SK-N-SH (cell line): ENCODE measurements at regions not wholly inside any gene's neighbourhood (a gene's known extent, or its start where the extent isn't known, plus 50 kb on each side); places are given as distances from the start of the nearest gene placed in this dataset.
"Not testable (repeated sequence)": the region's sequence is repeated elsewhere in the genome, so short reads cannot be mapped to it uniquely, and the experiment has no call there.

Experiments
- CTCF ChIA-PET: fragments of 300-600, 350-600 bp; formaldehyde crosslinking; extraction: SDS; loops from one replicate; lab custom pipeline; 2021; lab: Yijun Ruan, JAX
- POLR2A ChIA-PET: fragments of 350-600 bp; sonication (Branson Sonifier 250); formaldehyde crosslinking; extraction: SDS; loops from one replicate; lab custom pipeline; 2020; ENCODE audit warnings: antibody characterized with exemption, inconsistent platforms; lab: Yijun Ruan, JAX
- DNase-seq: peaks from one replicate; pipeline ENCODE4 v3.0.0; 2012
- H2AFZ ChIP-seq: fragments of 200-600 bp; sonication (generic); 2 replicates; pipeline ENCODE4 v1.8.1; 2016; ENCODE audit warnings: antibody characterized with exemption, mild to moderate bottlenecking, low read depth
- H3F3A ChIP-seq: fragments of 200-600 bp; sonication (generic); replicated peaks from 2 replicates; pipeline ENCODE3; 2016; ENCODE audit warnings: antibody characterized with exemption, mild to moderate bottlenecking; ENCODE audit not compliant: insufficient read depth
- H3K27ac ChIP-seq, 2 experiments: fragments of 200-500 bp in 1 of 2; fragments of 200-600 bp in 1 of 2; sonication (Bioruptor generic) in 1 of 2; sonication (generic), shearing (Covaris generic) in 1 of 2; 2 replicates each; pipeline versions ENCODE4 v1.5.1 to v1.6.1; 2014 to 2016; ENCODE audit warnings: low read depth in 2 of 2, inconsistent platforms in 1 of 2, low read length in 1 of 2, mild to moderate bottlenecking in 1 of 2, mixed read lengths in 1 of 2
- H3K27me3 ChIP-seq: fragments of 200-600 bp; sonication (generic), shearing (Covaris generic); 2 replicates; pipeline ENCODE4 v1.6.1; 2016; ENCODE audit warnings: mixed run types; ENCODE audit not compliant: insufficient read depth
- H3K36me3 ChIP-seq, 2 experiments: fragments of 200-500 bp in 1 of 2; fragments of 200-600 bp in 1 of 2; sonication (Bioruptor generic) in 1 of 2; sonication (generic) in 1 of 2; replicated peaks in 1 of 2; 2 replicates each; pipeline versions ENCODE3 to v1.5.1; 2014 to 2016; ENCODE audit warnings: low read length in 1 of 2, mild to moderate bottlenecking in 1 of 2; ENCODE audit not compliant: insufficient read depth in 2 of 2, control insufficient read depth in 1 of 2
- H3K4me1 ChIP-seq, 2 experiments: fragments of 200-500 bp in 1 of 2; fragments of 200-600 bp in 1 of 2; sonication (Bioruptor generic) in 1 of 2; sonication (generic), shearing (Covaris generic) in 1 of 2; 2 replicates each; pipeline versions ENCODE4 v1.5.1 to v1.6.1; 2014 to 2016; ENCODE audit warnings: low read depth in 1 of 2, low read length in 1 of 2, mixed run types in 1 of 2; ENCODE audit not compliant: insufficient read depth in 2 of 2, control insufficient read depth in 1 of 2
- H3K4me2 ChIP-seq: fragments of 200-600 bp; sonication (generic), shearing (Covaris generic); 2 replicates; pipeline ENCODE4 v1.6.1; 2017; ENCODE audit warnings: mixed run types
- H3K4me3 ChIP-seq, 2 experiments: fragments of 200-500 bp in 1 of 2; fragments of 200-600 bp in 1 of 2; sonication (Bioruptor generic) in 1 of 2; sonication (generic), shearing (Covaris generic) in 1 of 2; 2 replicates each; pipeline versions ENCODE4 v1.5.1 to v1.8.1; 2014 to 2016; ENCODE audit warnings: low read depth in 2 of 2, inconsistent platforms in 1 of 2, low read length in 1 of 2, mild to moderate bottlenecking in 1 of 2, mixed read lengths in 1 of 2, moderate library complexity in 1 of 2
- H3K79me2 ChIP-seq: fragments of 200-600 bp; sonication (generic); 2 replicates; pipeline ENCODE4 v1.8.1; 2017; ENCODE audit warnings: mild to moderate bottlenecking; ENCODE audit not compliant: insufficient read depth
- H3K9ac ChIP-seq: fragments of 200-600 bp; sonication (generic); 2 replicates; pipeline ENCODE4 v1.6.1; 2017; ENCODE audit warnings: mixed run types
- H3K9me2 ChIP-seq: fragments of 200-600 bp; sonication (generic); 2 replicates; pipeline ENCODE4 v1.6.1; 2017; ENCODE audit warnings: mixed run types
- H3K9me3 ChIP-seq: fragments of 200-600 bp; sonication (generic); 2 replicates; pipeline ENCODE4 v1.6.1; 2017; ENCODE audit warnings: mixed run types, mild to moderate bottlenecking, moderate library complexity
- H4K20me1 ChIP-seq: fragments of 200-600 bp; sonication (generic); 2 replicates; pipeline ENCODE4 v1.6.1; 2017; ENCODE audit warnings: mild to moderate bottlenecking, mixed run types; ENCODE audit not compliant: insufficient read depth
- CHD2 ChIP-seq: fragments of 150-350 bp; IDR thresholded peaks from 2 replicates; pipeline ENCODE4 v1.6.1; 2018; ENCODE audit warnings: low read length; ENCODE audit not compliant: partially characterized antibody
- EP300 ChIP-seq, 2 experiments: IDR thresholded peaks; 2 replicates each; pipeline versions ENCODE4 v1.4.0 to v1.6.1; 2012; ENCODE audit warnings: borderline replicate concordance in 1 of 2, low read depth in 1 of 2, low read length in 1 of 2
- EZH2phosphoT487 ChIP-seq: fragments of 200-600 bp; sonication (generic); IDR thresholded peaks from 2 replicates; pipeline ENCODE4 v1.6.1; 2017; ENCODE audit warnings: low read depth, mixed run types, mild to moderate bottlenecking, antibody characterized with exemption, moderate library complexity, borderline replicate concordance
- FOXJ3 ChIP-seq: sonication (generic); formaldehyde crosslinking; IDR thresholded peaks from 2 replicates; pipeline ENCODE4 v1.5.1; 2020; ENCODE audit warnings: mild to moderate bottlenecking, missing genetic modification reagents
- GABPA ChIP-seq: IDR thresholded peaks from 2 replicates; pipeline ENCODE4 v1.4.0; 2012; ENCODE audit warnings: low read depth, mild to moderate bottlenecking
- NFIC ChIP-seq: IDR thresholded peaks from 2 replicates; pipeline ENCODE4 v1.4.0; 2012; ENCODE audit warnings: borderline replicate concordance
- TAF1 ChIP-seq: IDR thresholded peaks from 2 replicates; pipeline ENCODE4 v1.6.1; 2012; ENCODE audit warnings: low read depth, mild to moderate bottlenecking, low read length, moderate library complexity, borderline replicate concordance
- TCF12 ChIP-seq: IDR thresholded peaks from 2 replicates; pipeline ENCODE4 v1.4.0; 2012
- TEAD4 ChIP-seq: IDR thresholded peaks from 2 replicates; pipeline ENCODE4 v1.4.0; 2012; ENCODE audit warnings: mild to moderate bottlenecking, borderline replicate concordance; ENCODE audit not compliant: insufficient read depth
- YY1 ChIP-seq: IDR thresholded peaks from 2 replicates; pipeline ENCODE4 v1.4.0; 2012; ENCODE audit warnings: low read depth, mild to moderate bottlenecking
- WGBS: methylation state at CpG from one replicate; pipeline ENCODE4 v1.1.6; 2017; ENCODE audit warnings: low lambda C conversion rate; 5-methylcytosine and 5-hydroxymethylcytosine counted together
- TF ChIP-seq, protein P1 (sequence below): fragments of 200-600 bp; sonication (generic); IDR thresholded peaks from 2 replicates; pipeline ENCODE4 v1.6.1; 2017; ENCODE audit warnings: antibody characterized with exemption, mild to moderate bottlenecking, moderate library complexity
- TF ChIP-seq, protein P2 (sequence below): fragments of 150-350 bp; IDR thresholded peaks from 2 replicates; pipeline ENCODE4 v1.6.1; 2017; ENCODE audit warnings: antibody characterized with exemption, low read length, low read depth, borderline replicate concordance

DNA sequence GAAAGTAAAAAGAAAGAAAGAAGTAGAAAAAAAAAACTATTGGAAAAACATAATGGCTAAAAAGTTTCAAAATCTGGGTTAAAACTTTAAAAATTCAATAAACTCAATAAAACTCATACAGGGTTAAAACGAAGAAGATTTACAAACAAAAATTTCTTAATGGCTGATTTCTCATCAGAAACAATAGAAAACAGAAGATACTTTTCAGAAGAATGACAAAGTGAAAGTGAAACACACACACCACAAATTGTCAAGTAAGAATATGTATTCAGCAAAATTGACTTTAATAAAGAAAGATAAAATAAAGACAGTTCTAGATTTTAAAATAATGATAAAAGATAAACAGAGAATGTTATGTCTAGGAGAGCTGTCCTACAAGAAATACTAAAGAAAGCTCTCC is 618.9 kb upstream of the GJE1 start:
- peak overlapping the region; percentile 79 for H2AFZ ChIP-seq
- CTCF ChIA-PET: no interaction called here

DNA sequence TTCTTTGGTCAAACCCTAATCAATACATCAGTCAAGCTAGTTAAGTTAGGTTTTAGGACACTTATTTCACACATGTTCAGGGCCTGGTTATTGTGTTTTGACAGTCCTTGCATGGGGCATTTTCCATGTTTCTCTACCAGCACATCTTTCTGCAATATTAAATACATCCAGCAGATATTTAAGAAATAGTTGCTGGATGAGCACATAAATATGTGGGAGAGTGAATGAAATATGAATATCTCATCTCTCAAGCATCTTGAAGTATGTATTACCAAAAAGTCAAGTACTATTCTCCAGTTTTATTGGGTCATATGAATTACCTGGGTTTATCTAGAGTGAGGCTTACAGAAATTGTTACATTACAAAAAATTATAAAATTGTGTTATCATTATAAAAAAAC is 621.9 kb upstream of the GJE1 start:
- no peak overlapping the region for H3K4me2 ChIP-seq
- POLR2A ChIA-PET: no interaction called here
- H3K27ac ChIP-seq: peak overlapping the region; percentile 60 to 64; a peak in 3 of 4 replicates
- no peak overlapping the region for H3K4me3 ChIP-seq
- H3K9ac ChIP-seq: no peak overlapping the region
- H3K27me3 ChIP-seq: no peaks in the 10 kb centered on the region
- TF ChIP-seq TCF12 (0 out of 2 replicates have a peak, but pooled peaks have one; percentile 15), YY1 (no peak)
- H2AFZ ChIP-seq: no peak overlapping the region
- H3K4me1 ChIP-seq: no peaks in the 10 kb centered on the region; a peak in 1 of 4 replicates
- H3K79me2 ChIP-seq: no peaks in the 10 kb centered on the region
- H4K20me1 ChIP-seq: no peaks in the 10 kb centered on the region
- H3K9me2 ChIP-seq: no peaks in the 10 kb centered on the region
- DNase-seq: no peak
- CTCF ChIA-PET: no interaction called here
- peaks cover 6% of the 10 kb centered on the region for H3K9me3 ChIP-seq
- H3F3A ChIP-seq: peaks cover 13% of the 10 kb centered on the region
- peaks cover 0 to 7% of the 10 kb centered on the region in 2 experiments for H3K36me3 ChIP-seq

More for the DNA sequence above, 618.9 kb upstream of the GJE1 start:
- TF ChIP-seq TCF12: no peak
- TF ChIP-seq EZH2phosphoT487: no peak
- TF ChIP-seq CHD2: no peak
- TF ChIP-seq, protein P1, sequence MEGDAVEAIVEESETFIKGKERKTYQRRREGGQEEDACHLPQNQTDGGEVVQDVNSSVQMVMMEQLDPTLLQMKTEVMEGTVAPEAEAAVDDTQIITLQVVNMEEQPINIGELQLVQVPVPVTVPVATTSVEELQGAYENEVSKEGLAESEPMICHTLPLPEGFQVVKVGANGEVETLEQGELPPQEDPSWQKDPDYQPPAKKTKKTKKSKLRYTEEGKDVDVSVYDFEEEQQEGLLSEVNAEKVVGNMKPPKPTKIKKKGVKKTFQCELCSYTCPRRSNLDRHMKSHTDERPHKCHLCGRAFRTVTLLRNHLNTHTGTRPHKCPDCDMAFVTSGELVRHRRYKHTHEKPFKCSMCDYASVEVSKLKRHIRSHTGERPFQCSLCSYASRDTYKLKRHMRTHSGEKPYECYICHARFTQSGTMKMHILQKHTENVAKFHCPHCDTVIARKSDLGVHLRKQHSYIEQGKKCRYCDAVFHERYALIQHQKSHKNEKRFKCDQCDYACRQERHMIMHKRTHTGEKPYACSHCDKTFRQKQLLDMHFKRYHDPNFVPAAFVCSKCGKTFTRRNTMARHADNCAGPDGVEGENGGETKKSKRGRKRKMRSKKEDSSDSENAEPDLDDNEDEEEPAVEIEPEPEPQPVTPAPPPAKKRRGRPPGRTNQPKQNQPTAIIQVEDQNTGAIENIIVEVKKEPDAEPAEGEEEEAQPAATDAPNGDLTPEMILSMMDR: no peak
- no peak for TF ChIP-seq EP300 (IDR thresholded peaks at IDR 0.05; ENCODE audit: borderline replicate concordance in 1 of 2, low read depth in 1 of 2, low read length in 1 of 2)
- TF ChIP-seq, protein P2, sequence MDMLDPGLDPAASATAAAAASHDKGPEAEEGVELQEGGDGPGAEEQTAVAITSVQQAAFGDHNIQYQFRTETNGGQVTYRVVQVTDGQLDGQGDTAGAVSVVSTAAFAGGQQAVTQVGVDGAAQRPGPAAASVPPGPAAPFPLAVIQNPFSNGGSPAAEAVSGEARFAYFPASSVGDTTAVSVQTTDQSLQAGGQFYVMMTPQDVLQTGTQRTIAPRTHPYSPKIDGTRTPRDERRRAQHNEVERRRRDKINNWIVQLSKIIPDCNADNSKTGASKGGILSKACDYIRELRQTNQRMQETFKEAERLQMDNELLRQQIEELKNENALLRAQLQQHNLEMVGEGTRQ: no peak
- TF ChIP-seq FOXJ3: no peak
- no peak for TF ChIP-seq NFIC
- TF ChIP-seq TAF1: no peak
- TF ChIP-seq GABPA: no peak
- TF ChIP-seq TEAD4: no peak
- TF ChIP-seq, all 33 proteins: peak for 0
- 0% methylated on average over 1 of the region's 1 CpG for WGBS
- Histone ChIP-seq H3K79me2 (no peaks in the 10 kb centered on the region), H3F3A (peaks cover 13% of the 10 kb centered on the region), H4K20me1 (no peaks in the 10 kb centered on the region), H3K9me2 (no peaks in the 10 kb centered on the region), H3K27ac (peak overlapping the region; percentile 55 to 60; a peak in 3 of 4 replicates), H3K9ac (peak overlapping the region; percentile 67), H3K27me3 (no peaks in the 10 kb centered on the region), H3K9me3 (no peaks in the 10 kb centered on the region; the same call in 1 of the 2 replicates), H3K4me3 (peak overlapping the region; percentile 35 to 46; a peak in 2 of 4 replicates), H3K4me1 (no peaks in the 10 kb centered on the region; a peak in 1 of 4 replicates), H3K4me2 (peak overlapping the region; percentile 44; the same call in 1 of the 2 replicates), H3K36me3 (no peaks in the 10 kb centered on the region)
- DNase-seq: no peak
- POLR2A ChIA-PET: no interaction called here

DNA sequence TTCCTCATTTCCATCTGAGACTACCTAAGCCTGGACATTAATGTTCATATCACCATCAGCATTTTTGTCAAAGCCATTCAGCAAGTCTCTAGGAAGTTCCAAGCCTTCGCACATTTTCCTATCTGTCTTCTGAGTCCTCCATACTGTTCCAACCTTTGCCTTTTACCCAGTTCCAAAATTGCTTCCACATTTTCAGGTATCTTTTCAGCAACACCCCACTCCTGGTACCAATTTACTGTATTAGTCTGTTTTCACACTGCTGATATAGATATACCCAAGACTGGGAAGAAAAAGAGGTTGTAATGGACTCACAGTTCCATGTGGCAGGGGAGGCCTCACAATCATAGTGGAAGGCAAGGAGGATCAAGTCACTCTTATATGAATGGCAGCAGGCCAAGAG is 626.7 kb upstream of the GJE1 start:
- H3F3A ChIP-seq: peaks cover 10% of the 10 kb centered on the region
- H3K4me3 ChIP-seq, H3K9me2 ChIP-seq, H2AFZ ChIP-seq, H3K79me2 ChIP-seq, H3K4me1 ChIP-seq, H3K27ac ChIP-seq, H3K9ac ChIP-seq, H4K20me1 ChIP-seq, H3K4me2 ChIP-seq, DNase-seq, H3K36me3 ChIP-seq, POLR2A ChIA-PET, H3K27me3 ChIP-seq: not testable (repeated sequence)
- H3K9me3 ChIP-seq: peaks cover 11% of the 10 kb centered on the region
- CTCF ChIA-PET: interaction anchor here (0.6 kb wide), 1 partner anchor 273 kb away, joined by 3 read pairs; no protein-coding TSS in a partner anchor
- WGBS: 16% methylated on average over 1 of the region's 1 CpG

GRCh38 chr6:141504318-141504717 is 628.4 kb upstream of the GJE1 start:
- H3K4me1 ChIP-seq, CTCF ChIA-PET, H2AFZ ChIP-seq, H3K27me3 ChIP-seq, H4K20me1 ChIP-seq, DNase-seq, POLR2A ChIA-PET, H3K27ac ChIP-seq, H3K36me3 ChIP-seq, H3K79me2 ChIP-seq, H3K9ac ChIP-seq, H3K4me3 ChIP-seq, H3K4me2 ChIP-seq, H3K9me2 ChIP-seq: not testable (repeated sequence)
- 67% methylated on average over 1 of the region's 1 CpG for WGBS
- H3F3A ChIP-seq: peaks cover 20% of the 10 kb centered on the region
- peaks cover 11% of the 10 kb centered on the region for H3K9me3 ChIP-seq
